ENCODE measurements at regions not wholly inside any gene's neighbourhood (a gene's known extent, or its start where the extent isn't known, plus 50 kb on each side); places are given as distances from the start of the nearest gene placed in this dataset.
"Not testable (repeated sequence)": the region's sequence is repeated elsewhere in the genome, so short reads cannot be mapped to it uniquely, and the experiment has no call there.

DNA sequence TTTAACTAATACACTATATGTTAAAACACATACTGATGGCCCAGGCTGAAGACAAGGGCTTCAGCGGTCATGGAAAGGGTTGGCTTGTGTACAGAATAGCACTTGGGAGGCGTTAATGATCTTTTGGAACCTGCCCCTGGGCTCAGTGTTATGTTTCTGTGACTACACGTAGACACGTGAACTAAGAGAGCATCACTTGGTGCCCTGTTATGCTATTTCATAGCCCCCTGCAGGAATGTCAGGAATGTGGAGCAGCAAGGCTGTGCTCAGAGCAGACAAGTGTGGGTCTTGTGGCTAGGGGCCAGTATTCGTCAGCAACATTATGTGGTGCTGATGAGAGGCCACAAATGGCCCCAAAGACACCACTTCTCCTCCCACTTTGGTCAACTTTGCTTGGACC, 132.4 kb downstream of the MAP3K21 start:
- H3K4me3 ChIP-seq (ENCODE audit: control insufficient read depth, low read depth, low read length) = no peak overlapping the region
- DNase-seq (ENCODE audit: low read depth) = no peak
- TF ChIP-seq, protein P1, sequence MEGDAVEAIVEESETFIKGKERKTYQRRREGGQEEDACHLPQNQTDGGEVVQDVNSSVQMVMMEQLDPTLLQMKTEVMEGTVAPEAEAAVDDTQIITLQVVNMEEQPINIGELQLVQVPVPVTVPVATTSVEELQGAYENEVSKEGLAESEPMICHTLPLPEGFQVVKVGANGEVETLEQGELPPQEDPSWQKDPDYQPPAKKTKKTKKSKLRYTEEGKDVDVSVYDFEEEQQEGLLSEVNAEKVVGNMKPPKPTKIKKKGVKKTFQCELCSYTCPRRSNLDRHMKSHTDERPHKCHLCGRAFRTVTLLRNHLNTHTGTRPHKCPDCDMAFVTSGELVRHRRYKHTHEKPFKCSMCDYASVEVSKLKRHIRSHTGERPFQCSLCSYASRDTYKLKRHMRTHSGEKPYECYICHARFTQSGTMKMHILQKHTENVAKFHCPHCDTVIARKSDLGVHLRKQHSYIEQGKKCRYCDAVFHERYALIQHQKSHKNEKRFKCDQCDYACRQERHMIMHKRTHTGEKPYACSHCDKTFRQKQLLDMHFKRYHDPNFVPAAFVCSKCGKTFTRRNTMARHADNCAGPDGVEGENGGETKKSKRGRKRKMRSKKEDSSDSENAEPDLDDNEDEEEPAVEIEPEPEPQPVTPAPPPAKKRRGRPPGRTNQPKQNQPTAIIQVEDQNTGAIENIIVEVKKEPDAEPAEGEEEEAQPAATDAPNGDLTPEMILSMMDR (conservative IDR thresholded peaks at IDR 0.05; ENCODE audit: control insufficient read depth, insufficient read depth, low read depth, low read length) = no peak

DNA sequence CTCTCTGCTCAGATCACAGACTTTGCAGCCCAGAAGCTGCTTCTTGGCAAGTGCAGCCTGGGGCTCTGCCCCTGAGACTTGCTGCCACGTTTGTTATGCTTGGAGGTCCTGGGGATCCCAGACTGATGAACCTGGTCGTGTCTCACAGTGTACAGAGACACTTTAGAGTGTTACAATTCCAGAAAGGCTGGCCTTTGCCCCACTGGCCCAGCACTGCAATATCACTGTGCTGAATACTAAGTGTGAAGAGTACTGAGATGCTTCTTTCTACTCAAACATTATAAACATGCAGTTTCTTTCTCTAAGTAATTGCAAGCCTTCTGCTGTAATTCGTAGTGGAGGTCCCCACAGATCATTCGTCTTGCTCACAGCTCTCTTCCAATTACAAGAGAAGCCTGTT, 133.2 kb downstream of the MAP3K21 start:
- no peak for DNase-seq (ENCODE audit: low read depth)
- TF ChIP-seq, protein P1 (conservative IDR thresholded peaks at IDR 0.05; ENCODE audit: control insufficient read depth, insufficient read depth, low read depth, low read length) = no peak
- H3K4me3 ChIP-seq (ENCODE audit: control insufficient read depth, low read depth, low read length) = no peak overlapping the region

DNA sequence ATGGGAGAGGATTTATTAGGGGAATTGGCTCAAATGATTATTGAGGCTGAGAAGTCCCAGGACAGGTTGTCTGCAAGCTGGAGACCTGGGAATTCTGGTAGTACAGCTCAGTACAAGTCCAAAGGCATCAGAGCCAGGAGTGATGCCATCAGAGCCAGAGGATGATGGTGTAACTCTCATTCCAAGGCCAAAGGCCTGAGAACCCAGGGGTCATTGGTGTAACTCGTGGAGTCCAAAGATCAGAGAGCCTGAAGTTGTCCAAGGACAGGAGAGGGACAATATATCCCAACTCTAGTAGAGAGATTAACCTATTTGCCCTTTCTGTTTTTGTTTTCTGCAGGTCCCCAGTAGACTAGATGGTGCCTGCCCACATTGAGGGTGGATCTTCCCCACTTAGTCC, 134.3 kb downstream of the MAP3K21 start:
- TF ChIP-seq, protein P1 (conservative IDR thresholded peaks at IDR 0.05; ENCODE audit: control insufficient read depth, insufficient read depth, low read depth, low read length) = no peak
- no peak for DNase-seq (ENCODE audit: low read depth)
- H3K4me3 ChIP-seq (ENCODE audit: control insufficient read depth, low read depth, low read length) = no peak overlapping the region

DNA sequence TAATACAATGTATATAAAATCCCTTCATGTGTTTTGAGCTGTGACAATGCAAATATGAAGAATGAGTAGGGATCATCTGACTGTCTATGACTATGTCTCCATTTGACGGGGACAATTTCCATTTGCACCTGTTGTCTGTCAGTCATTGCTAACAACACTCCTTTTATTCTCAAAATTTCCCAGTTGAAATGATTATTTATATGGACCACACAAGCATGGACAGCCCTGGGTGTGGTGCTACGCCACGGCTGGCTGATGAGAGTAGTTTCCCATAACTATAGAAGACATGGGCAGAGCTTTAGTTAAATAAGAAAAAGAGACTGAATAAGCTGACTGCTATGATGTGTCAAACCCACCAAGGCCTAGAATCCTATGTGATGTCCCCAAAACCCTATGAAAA, 135.8 kb downstream of the MAP3K21 start:
- H3K4me3 ChIP-seq (ENCODE audit: control insufficient read depth, low read depth, low read length) = no peak overlapping the region
- TF ChIP-seq, protein P1 (conservative IDR thresholded peaks at IDR 0.05; ENCODE audit: control insufficient read depth, insufficient read depth, low read depth, low read length) = no peak
- DNase-seq (ENCODE audit: low read depth) = no peak

DNA sequence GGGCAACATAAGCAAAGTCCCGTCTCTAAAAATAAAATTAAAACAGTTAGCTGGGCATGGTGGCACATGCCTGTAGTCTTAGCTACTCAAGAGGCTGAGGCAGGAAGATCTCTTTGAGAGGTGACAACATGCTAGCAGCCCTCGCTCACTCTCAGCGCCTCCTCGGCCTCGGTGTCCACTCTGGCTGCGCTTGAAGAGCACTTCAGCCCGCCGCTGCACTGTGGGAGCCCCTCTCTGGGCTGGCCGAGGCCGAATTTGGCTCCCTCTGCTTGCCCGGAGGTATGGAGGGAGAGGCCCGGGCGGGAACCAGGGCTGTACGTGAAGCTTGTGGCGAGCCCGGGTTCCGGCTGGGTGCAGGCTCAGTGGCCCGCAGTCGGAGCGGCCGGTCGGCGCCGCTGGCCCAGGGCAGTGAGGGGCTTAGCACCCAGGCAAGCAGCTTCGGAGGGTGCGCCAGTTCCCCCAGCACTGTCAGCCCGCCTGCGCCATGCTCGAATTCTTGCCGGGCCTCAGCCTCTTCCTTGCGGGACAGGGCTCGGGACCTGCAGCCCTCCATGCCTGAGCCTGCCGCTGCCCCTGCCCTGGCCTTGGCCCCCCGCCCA, 138.3 kb downstream of the MAP3K21 start:
- TF ChIP-seq, protein P1 (conservative IDR thresholded peaks at IDR 0.05; ENCODE audit: control insufficient read depth, insufficient read depth, low read depth, low read length) = no peak

DNA sequence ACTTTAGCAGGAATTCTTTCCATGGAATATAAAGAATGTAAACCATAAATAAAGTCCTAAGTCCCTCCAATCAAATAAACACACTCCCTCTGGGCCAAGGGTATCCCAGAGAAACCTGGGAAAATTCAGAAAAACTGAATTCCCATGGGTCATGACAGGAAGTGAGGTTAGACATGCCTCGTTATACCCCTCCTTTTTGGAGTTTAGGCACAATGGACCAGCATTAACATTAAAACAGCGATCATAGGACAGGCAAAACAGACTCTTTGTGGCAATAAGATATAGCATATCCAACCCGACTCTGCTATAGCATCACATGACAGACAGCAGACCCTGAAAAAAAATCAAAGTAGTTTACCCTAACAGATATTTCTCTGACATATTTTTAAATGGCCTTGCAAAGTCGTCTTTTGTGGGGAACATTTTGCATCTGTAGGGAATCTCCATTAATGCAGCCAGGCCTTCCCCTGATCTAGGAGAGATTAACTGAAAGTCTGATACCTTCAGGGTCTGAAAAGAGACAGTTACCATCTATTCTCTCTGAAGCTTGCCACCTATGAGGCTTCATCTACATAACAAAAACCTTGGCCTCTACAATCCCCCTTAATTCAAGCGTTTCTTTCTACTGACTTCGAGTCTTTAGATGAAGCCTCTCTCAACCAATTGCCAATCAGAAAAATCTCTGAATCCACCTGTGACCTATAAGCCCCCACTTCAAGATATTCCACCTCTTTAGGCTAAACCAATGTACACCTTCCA, 143.0 kb upstream of the KCNK1 start:
- TF ChIP-seq, protein P1 (conservative IDR thresholded peaks at IDR 0.05; ENCODE audit: control insufficient read depth, insufficient read depth, low read depth, low read length) = no peak
- H3K4me3 ChIP-seq (ENCODE audit: control insufficient read depth, low read depth, low read length) = no peak overlapping the region
- DNase-seq (ENCODE audit: low read depth) = no peak

More for the DNA sequence above, 138.3 kb downstream of the MAP3K21 start:
- no peak for DNase-seq (ENCODE audit: low read depth)
- no peak overlapping the region for H3K4me3 ChIP-seq (ENCODE audit: control insufficient read depth, low read depth, low read length)

DNA sequence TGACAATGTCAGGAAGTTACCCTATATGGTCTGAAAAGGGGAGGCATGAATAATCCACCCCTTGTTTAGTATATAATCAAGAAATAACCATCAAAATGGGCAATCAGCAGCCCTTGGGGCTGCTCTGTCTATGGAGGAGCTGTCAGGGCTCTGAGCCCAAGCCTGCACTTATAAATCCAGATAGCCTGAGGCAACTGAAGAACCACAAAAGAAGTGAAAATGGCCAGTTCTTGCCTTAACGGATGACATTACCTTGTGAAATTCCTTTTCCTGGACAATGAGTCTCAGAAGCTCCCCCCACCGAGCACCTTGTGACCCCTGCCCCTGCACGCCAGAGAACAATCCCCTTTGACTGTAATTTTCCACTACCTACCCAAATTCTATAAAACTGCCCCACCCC, 142.1 kb upstream of the KCNK1 start:
- H3K4me3 ChIP-seq (ENCODE audit: control insufficient read depth, low read depth, low read length); DNase-seq (ENCODE audit: low read depth): not testable (repeated sequence)

DNA sequence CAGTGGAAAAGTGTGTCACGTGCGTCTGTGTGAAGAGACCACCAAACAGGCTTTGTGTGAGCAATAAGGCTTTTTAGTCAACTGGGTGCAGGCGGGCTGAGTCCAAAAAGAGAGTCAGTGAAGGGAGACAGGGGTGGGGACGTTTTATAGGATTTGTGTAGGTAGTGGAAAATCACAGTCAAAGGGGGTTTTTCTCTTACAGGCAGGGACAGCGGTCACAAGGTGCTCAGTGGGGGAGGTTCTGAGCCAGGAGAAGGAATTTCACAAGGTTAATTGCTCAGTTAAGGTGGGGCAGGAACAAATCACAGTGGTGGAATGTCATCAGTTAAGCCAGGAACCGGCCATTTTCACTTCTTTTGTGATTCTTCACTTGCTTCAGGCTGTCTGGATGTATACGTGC, 141.1 kb upstream of the KCNK1 start:
- not testable (repeated sequence) for DNase-seq (ENCODE audit: low read depth); H3K4me3 ChIP-seq (ENCODE audit: control insufficient read depth, low read depth, low read length)

Measured in fibroblast of mammary gland (primary cell).